Spleen (tissue), 11 donors: ENCODE measurements at regions not wholly inside any gene's neighbourhood (a gene's known extent, or its start where the extent isn't known, plus 50 kb on each side); places are given as distances from the start of the nearest gene placed in this dataset.

Experiments
- DNase-seq: peaks from one replicate; pipeline ENCODE4 v3.0.0-alpha.2; 2020
- H3K27ac ChIP-seq, 8 donors: fragments of 200-600 bp; sonication (generic) in 7 of 8; 1 replicate in 4 of 8; 2 replicates in 4 of 8; pipeline versions ENCODE4 v1.5.0 to v1.8.0; 2016 to 2021; ENCODE audit warnings: inconsistent platforms in 4 of 8, mild to moderate bottlenecking in 4 of 8, moderate library complexity in 1 of 8
- H3K27me3 ChIP-seq, 7 donors: fragments of 200-600 bp; sonication (generic) in 6 of 7; replicated peaks in 1 of 7; 1 replicate in 4 of 7; 2 replicates in 3 of 7; pipeline versions ENCODE4 v1.5.0 to v1.8.0; 2016 to 2021; ENCODE audit warnings: inconsistent platforms in 3 of 7, mild to moderate bottlenecking in 1 of 7
- H3K36me3 ChIP-seq, 6 donors: fragments of 200-600 bp; sonication (generic) in 5 of 6; 1 replicate in 4 of 6; 2 replicates in 2 of 6; pipeline versions ENCODE4 v1.5.0 to v1.8.0; 2016 to 2021; ENCODE audit warnings: inconsistent platforms in 2 of 6
- H3K4me1 ChIP-seq, 6 donors: fragments of 200-600 bp; sonication (generic) in 5 of 6; 1 replicate in 3 of 6; 2 replicates in 3 of 6; pipeline versions ENCODE4 v1.5.0 to v1.8.0; 2016 to 2021; ENCODE audit warnings: inconsistent platforms in 3 of 6
- H3K4me3 ChIP-seq, 8 donors: fragments of 200-600 bp; sonication (generic) in 7 of 8; 1 replicate in 4 of 8; 2 replicates in 4 of 8; pipeline versions ENCODE4 v1.5.0 to v1.8.0; 2016 to 2021; ENCODE audit warnings: inconsistent platforms in 4 of 8, mild to moderate bottlenecking in 4 of 8, moderate library complexity in 2 of 8
- H3K9me3 ChIP-seq, 8 donors: fragments of 200-600 bp; sonication (generic) in 7 of 8; 1 replicate in 4 of 8; 2 replicates in 4 of 8; pipeline versions ENCODE4 v1.5.0 to v1.8.0; 2016 to 2021; ENCODE audit warnings: inconsistent platforms in 4 of 8
- POLR2A ChIP-seq, 3 donors: fragments of 450-650 bp; IDR thresholded peaks; one replicate each; pipeline ENCODE4 v1.5.1; 2017; ENCODE audit warnings: antibody characterized with exemption in 3 of 3, mild to moderate bottlenecking in 1 of 3
- POLR2AphosphoS5 ChIP-seq, 3 donors: sonication (generic); formaldehyde crosslinking; IDR thresholded peaks; one replicate each; pipeline ENCODE4 v1.5.1; 2017; ENCODE audit warnings: antibody characterized with exemption in 3 of 3
- WGBS, 5 donors: extraction: QIAGEN DNeasy Blood & Tissue Kit in 3 of 5; methylation state at CpG; one replicate each; pipeline versions ENCODE4 v1.1.5 to v1.1.7; 2013 to 2018; 5-methylcytosine and 5-hydroxymethylcytosine counted together
- intact Hi-C: fragments of 100-400 bp; cut with DNase I; formaldehyde crosslinking; loops from one replicate; pipeline ENCODE4 v1.15.0; 2023; ENCODE audit warnings: low total_unique reads
- TF ChIP-seq, protein P1 (sequence below), 11 experiments: fragments of 200-600 bp in 7 of 11; fragments of 450-650 bp in 4 of 11; sonication (generic) in 4 of 11; IDR thresholded peaks in 8 of 11; conservative IDR thresholded peaks in 3 of 11; 1 replicate in 7 of 11; 2 replicates in 4 of 11; pipeline versions ENCODE4 v1.4.0 to v1.8.0; 2016 to 2021; ENCODE audit warnings: antibody characterized with exemption in 11 of 11, inconsistent platforms in 4 of 11, mild to moderate bottlenecking in 1 of 11
- donor health status: healthy with polysubstance abuse.
- donor health status: DM: no; HTN: no; CAD: no; lungs with moderate emphysema.
- donor health status: DM: no; HTN: no; CAD: no.
- donor health status: Bipolar disorder and iron deficiency.
- donor health status: healthy.
- donor health status: DM: no; HTN: no; CAD: no.
- donor health status: DM: yes; HTN: yes; CAD: no.

DNA sequence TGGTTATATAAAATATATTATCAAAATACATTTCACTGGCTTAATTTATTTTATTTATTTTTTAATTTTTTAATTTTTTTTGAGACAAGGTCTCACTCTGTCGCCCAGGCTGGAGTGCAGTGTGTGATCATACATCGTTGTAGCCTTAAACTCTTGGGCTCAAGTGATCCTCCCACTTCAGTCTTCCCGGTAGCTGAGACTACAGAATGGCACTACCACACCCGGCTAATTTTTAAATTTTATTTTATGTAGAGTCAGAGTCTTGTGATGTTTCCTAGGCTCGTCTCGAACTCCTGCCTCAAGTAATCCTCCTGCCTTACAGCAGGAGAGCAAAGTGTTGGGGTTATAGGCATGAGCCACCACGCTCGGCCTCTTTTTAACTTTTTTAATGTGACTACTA lies 143.8 kb downstream of the CEP135 start:
- intact Hi-C loops = no loop called here
- WGBS, 5 donors = 92 to 98% (median 93%) methylated on average over 8 of the region's 8 CpGs
- Histone ChIP-seq H3K4me3 (no peak overlapping the region), H3K36me3 (no peaks in the 10 kb centered on the region), H3K4me1 (no peaks in the 10 kb centered on the region), H3K27ac (no peak overlapping the region), H3K9me3 (no peaks in the 10 kb centered on the region), H3K27me3 (no peaks in the 10 kb centered on the region)
- DNase-seq = no peak
- TF ChIP-seq, protein P1, sequence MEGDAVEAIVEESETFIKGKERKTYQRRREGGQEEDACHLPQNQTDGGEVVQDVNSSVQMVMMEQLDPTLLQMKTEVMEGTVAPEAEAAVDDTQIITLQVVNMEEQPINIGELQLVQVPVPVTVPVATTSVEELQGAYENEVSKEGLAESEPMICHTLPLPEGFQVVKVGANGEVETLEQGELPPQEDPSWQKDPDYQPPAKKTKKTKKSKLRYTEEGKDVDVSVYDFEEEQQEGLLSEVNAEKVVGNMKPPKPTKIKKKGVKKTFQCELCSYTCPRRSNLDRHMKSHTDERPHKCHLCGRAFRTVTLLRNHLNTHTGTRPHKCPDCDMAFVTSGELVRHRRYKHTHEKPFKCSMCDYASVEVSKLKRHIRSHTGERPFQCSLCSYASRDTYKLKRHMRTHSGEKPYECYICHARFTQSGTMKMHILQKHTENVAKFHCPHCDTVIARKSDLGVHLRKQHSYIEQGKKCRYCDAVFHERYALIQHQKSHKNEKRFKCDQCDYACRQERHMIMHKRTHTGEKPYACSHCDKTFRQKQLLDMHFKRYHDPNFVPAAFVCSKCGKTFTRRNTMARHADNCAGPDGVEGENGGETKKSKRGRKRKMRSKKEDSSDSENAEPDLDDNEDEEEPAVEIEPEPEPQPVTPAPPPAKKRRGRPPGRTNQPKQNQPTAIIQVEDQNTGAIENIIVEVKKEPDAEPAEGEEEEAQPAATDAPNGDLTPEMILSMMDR (IDR thresholded peaks at IDR 0.05 in 8 of 11, conservative IDR thresholded peaks at IDR 0.05 in 3 of 11) = no peak
- TF ChIP-seq POLR2A (IDR thresholded peaks at IDR 0.05) (no peak), POLR2AphosphoS5 (IDR thresholded peaks at IDR 0.05) (no peak)

DNA sequence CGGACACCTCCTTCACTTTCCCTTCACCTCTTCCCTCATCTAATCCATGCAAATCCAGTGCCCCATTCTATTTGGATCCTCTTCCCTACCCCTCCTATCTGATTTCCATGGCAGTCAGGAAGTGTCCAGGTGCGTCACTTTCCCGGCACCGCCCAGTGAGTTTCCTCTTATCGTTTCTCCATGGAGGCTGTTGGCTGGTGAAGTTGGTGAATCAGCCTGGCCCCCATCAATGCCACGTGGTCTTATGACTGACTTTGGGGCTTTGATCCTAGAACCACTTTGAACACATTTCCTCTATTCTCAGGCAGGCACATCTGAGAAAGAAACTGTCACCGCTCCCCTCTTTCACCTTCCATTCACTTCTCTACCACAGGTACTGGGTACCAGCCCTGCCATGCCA lies 137.8 kb downstream of the CEP135 start:
- 80 to 85% (median 84%) methylated on average over 7 of the region's 7 CpGs for WGBS, 5 donors
- DNase-seq = no peak
- Histone ChIP-seq H3K4me1 (peaks cover 0 to 5% (median 2%) of the 10 kb centered on the region in 6 donors), H3K27ac (no peak overlapping the region), H3K9me3 (no peaks in the 10 kb centered on the region), H3K27me3 (no peaks in the 10 kb centered on the region), H3K4me3 (no peak overlapping the region), H3K36me3 (no peaks in the 10 kb centered on the region)
- intact Hi-C loops = no loop called here
- no peak for TF ChIP-seq POLR2AphosphoS5 (IDR thresholded peaks at IDR 0.05)
- no peak for TF ChIP-seq POLR2A (IDR thresholded peaks at IDR 0.05)
- TF ChIP-seq, protein P1 (IDR thresholded peaks at IDR 0.05 in 8 of 11, conservative IDR thresholded peaks at IDR 0.05 in 3 of 11) = no peak

DNA sequence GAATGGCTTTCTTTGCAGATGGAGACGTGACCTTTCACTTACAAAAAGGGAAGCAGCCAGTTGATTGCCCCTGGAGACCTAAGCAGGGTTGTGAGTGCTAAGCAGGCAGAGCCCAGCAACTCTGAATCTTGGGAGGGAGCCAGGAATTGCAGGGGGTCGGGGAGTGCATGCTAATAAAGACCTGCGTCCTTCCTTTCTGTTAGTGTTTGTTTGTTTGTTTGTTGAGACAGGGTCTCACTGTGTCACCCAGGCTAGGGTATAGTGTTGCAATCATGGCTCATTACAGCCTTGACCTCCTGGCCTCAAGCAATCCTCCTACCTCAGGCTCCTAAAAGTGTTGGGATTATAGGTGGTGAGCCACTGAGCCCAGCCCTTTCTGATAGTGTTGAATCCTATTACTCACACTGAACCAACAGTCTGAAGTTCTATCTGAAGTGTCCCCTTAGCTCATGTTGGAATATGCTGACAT lies 137.4 kb downstream of the CEP135 start:
- 20 to 40% (median 25%) methylated on average over 3 of the region's 3 CpGs for WGBS, 5 donors
- TF ChIP-seq, protein P1 (IDR thresholded peaks at IDR 0.05 in 8 of 11, conservative IDR thresholded peaks at IDR 0.05 in 3 of 11) = no peak
- no peak for TF ChIP-seq POLR2A (IDR thresholded peaks at IDR 0.05)
- TF ChIP-seq POLR2AphosphoS5 (IDR thresholded peaks at IDR 0.05) = no peak
- no peak overlapping the region for H3K4me3 ChIP-seq
- no peak overlapping the region for H3K27ac ChIP-seq
- H3K36me3 ChIP-seq = no peaks in the 10 kb centered on the region
- no peak for DNase-seq
- H3K27me3 ChIP-seq = no peaks in the 10 kb centered on the region
- no peaks in the 10 kb centered on the region for H3K9me3 ChIP-seq
- intact Hi-C loops = no loop called here
- H3K4me1 ChIP-seq = peaks cover 0 to 5% (median 2%) of the 10 kb centered on the region in 6 donors

DNA sequence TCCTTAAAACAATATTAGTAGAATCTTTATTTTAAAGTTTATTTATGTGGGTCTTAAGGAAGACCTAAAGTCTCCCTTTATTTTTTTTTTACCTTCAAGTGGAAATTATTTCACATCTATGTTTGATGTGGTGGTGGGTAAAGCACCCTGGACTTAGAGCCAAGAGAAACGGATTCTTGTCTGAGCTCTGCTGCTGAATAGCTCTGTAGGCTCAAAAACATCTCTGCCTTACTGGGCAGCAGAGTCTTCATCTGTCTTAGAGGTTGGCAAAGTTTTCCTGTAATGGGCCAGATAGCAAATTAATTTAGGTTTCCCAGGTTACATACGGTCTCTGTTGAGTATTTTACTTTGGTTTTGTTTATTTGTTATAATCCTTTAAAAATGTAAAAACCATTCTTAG lies 136.5 kb downstream of the CEP135 start:
- H3K9me3 ChIP-seq = no peaks in the 10 kb centered on the region
- TF ChIP-seq POLR2A (IDR thresholded peaks at IDR 0.05) (no peak), POLR2AphosphoS5 (IDR thresholded peaks at IDR 0.05) (no peak)
- TF ChIP-seq, protein P1 (IDR thresholded peaks at IDR 0.05 in 8 of 11, conservative IDR thresholded peaks at IDR 0.05 in 3 of 11) = no peak
- H3K27ac ChIP-seq = no peak overlapping the region
- H3K36me3 ChIP-seq = no peaks in the 10 kb centered on the region
- 51 to 77% (median 73%) methylated on average over 2 of the region's 2 CpGs for WGBS, 5 donors
- DNase-seq = no peak
- intact Hi-C loops = no loop called here
- H3K4me3 ChIP-seq = no peak overlapping the region
- H3K27me3 ChIP-seq = no peaks in the 10 kb centered on the region
- H3K4me1 ChIP-seq = peaks cover 0 to 5% (median 2%) of the 10 kb centered on the region in 6 donors
